Brain microvascular endothelial cell (primary cell): ENCODE measurements at regions not wholly inside any gene's neighbourhood (a gene's known extent, or its start where the extent isn't known, plus 50 kb on each side); places are given as distances from the start of the nearest gene placed in this dataset.

Experiments used
- DNase-seq: peaks from one replicate; pipeline ENCODE4 v3.0.0-alpha.2; 2020
- H3K27ac ChIP-seq: fragments of 250-450 bp; sonication (Bioruptor Pico); 2 replicates; pipeline ENCODE4 v1.5.1; 2020; ENCODE audit warnings: mild to moderate bottlenecking, moderate library complexity
- H3K27me3 ChIP-seq: fragments of 250-450 bp; sonication (Bioruptor Pico); replicated peaks from 2 replicates; pipeline ENCODE4 v1.5.1; 2020; ENCODE audit warnings: mild to moderate bottlenecking
- H3K36me3 ChIP-seq: fragments of 250-450 bp; sonication (Bioruptor Pico); replicated peaks from 2 replicates; pipeline ENCODE4 v1.5.1; 2020; ENCODE audit warnings: mild to moderate bottlenecking
- H3K4me3 ChIP-seq: 2 replicates; pipeline ENCODE4 v1.5.1; 2011; ENCODE audit warnings: low read depth, mild to moderate bottlenecking, control low read depth, low read length, moderate library complexity
- CTCF ChIP-seq: IDR thresholded peaks from 2 replicates; pipeline ENCODE4 v1.5.1; 2011; ENCODE audit warnings: low read depth, mild to moderate bottlenecking, moderate library complexity, low read length, control low read depth, inconsistent platforms; ENCODE audit errors: missing control alignments
- in situ Hi-C: cut with HindIII; loops from 2 replicates; pipeline ENCODE4 v1.10.0; 2017; ENCODE audit warnings: low sequenced_read_pairs, low pct_ligation_motif_present

DNA sequence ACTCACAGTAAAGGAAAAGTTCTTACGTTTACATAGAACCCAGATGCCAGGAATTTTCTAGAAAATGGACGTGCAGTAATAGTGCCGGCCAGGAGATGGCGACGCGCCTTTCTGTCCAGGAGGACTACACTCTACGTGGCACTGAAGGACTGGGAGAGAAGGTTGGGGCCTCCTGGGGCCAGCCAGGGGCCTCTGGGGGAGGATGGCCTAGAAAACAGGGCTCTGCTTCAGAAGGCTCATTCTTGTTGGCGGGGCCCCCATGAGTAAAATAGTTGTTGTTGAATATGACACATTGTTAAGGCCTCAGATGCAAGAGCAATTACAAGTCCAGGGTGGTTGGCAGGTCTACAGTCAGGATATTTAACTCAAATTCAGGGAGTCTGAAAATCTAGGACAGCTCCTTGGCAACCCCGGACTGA is 120.1 kb upstream of the MAX start:
- Histone ChIP-seq H3K4me3 (no peak overlapping the region), H3K27me3 (no peaks in the 10 kb centered on the region), H3K27ac (no peak overlapping the region), H3K36me3 (no peaks in the 10 kb centered on the region)
- TF ChIP-seq CTCF: peak; percentile 91
- in situ Hi-C loops: no loop called here
- DNase-seq: peak; percentile 59

GRCh38 chr14:65223636-65224035 is 121.3 kb upstream of the MAX start:
- no peak for TF ChIP-seq CTCF
- Histone ChIP-seq H3K36me3 (no peaks in the 10 kb centered on the region), H3K27me3 (no peaks in the 10 kb centered on the region), H3K27ac (no peak overlapping the region), H3K4me3 (no peak overlapping the region)
- in situ Hi-C loops: no loop called here
- DNase-seq: no peak

DNA sequence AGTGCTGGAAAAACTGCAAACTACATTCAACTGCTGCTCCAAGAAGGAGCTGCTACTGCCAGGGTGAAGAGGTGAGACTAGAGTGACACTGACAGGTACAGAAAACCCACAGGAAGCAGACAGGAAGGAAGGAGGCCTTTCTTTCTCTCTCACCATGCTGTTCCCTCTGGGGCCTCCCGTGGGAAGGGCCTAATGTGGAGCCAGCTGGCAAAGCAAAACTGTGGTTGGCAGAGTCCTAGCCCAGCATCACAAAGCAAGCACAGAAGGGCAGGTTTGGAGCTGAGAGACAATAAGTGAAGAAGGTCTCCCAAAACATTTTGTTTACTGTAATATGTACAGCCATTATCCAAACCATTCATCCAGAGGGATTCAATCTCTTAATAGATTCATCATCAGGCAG is 122.5 kb upstream of the MAX start:
- Histone ChIP-seq H3K27me3 (no peaks in the 10 kb centered on the region), H3K36me3 (no peaks in the 10 kb centered on the region), H3K27ac (no peak overlapping the region), H3K4me3 (no peak overlapping the region)
- no peak for DNase-seq
- TF ChIP-seq CTCF: no peak
- in situ Hi-C loops: no loop called here

GRCh38 chr14:65225299-65226159 is 123.2 kb upstream of the MAX start:
- Histone ChIP-seq H3K27me3 (no peaks in the 10 kb centered on the region), H3K4me3 (no peak overlapping the region), H3K36me3 (no peaks in the 10 kb centered on the region), H3K27ac (no peak overlapping the region)
- TF ChIP-seq CTCF: no peak
- no peak for DNase-seq
- in situ Hi-C loops: no loop called here

DNA sequence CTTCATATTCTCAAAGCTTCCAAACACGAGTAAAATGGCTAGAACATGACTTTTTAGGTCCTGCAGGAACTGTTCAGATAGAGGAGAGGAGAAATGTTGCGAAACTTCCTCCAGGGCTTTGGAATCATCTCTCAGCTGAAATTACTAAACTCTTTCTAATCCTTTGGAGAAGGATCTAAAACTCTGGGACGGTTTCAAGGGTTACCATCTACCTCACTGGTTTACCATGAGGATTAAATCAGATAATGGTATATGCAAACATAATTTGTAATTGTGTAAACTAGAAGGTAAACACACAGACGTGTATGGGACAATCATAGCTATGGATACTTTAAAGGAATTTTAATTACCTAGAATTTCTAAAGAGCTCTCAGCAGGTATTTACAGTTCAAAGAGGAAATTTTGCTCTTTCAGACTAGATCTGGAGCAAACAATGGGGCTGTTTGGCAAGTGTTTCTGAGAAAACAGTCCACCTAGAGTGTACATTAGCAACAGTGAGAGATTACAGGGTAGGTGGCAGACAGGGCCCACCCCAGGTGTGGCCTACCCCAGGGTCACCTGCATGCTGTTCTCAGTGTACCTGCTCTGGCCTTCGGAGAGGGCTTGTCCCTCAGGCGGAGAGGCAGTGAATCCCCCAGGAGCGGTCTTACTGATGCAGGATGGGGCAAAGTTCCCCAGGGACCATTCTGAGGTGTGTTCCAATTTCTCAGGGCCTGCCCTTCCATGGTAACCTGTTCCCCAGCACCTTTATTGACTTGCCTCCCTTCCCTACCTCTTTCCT is 124.7 kb upstream of the MAX start:
- no peak for TF ChIP-seq CTCF
- DNase-seq: no peak
- Histone ChIP-seq H3K4me3 (no peak overlapping the region), H3K27me3 (no peaks in the 10 kb centered on the region), H3K27ac (no peak overlapping the region), H3K36me3 (no peaks in the 10 kb centered on the region)
- in situ Hi-C loops: no loop called here
